ENCODE measurements at regions not wholly inside any gene's neighbourhood (a gene's known extent, or its start where the extent isn't known, plus 50 kb on each side); places are given as distances from the start of the nearest gene placed in this dataset.

- DNase-seq = no peak
These were observed 140.9 kb upstream of the UBL3 start for GRCh38 chr13:29991343-29991742.

- no peak for DNase-seq
These were observed 136.9 kb upstream of the UBL3 start for GRCh38 chr13:29987340-29987739.

- DNase-seq = no peak
These were observed 129.9 kb upstream of the UBL3 start for GRCh38 chr13:29980339-29980738.

GRCh38 chr13:29978211-29978610 lies 127.8 kb upstream of the UBL3 start:
- DNase-seq = no peak

GRCh38 chr13:29977476-29978120 lies 127.2 kb upstream of the UBL3 start:
- no peak for DNase-seq

- no peak for DNase-seq
These were observed 126.1 kb upstream of the UBL3 start for GRCh38 chr13:29976535-29976934.

GRCh38 chr13:29975283-29975682 lies 124.9 kb upstream of the UBL3 start:
- DNase-seq = no peak

GRCh38 chr13:29969286-29969685 lies 118.9 kb upstream of the UBL3 start:
- no peak for DNase-seq

GRCh38 chr13:29964181-29964845 lies 113.9 kb upstream of the UBL3 start:
- no peak for DNase-seq

GRCh38 chr13:29963089-29963488 lies 112.7 kb upstream of the UBL3 start:
- DNase-seq = no peak

- DNase-seq = no peak
These were observed 110.7 kb upstream of the UBL3 start for GRCh38 chr13:29961036-29961670.

- DNase-seq = no peak
These were observed 109.2 kb upstream of the UBL3 start for GRCh38 chr13:29959603-29960002.

GRCh38 chr13:29959086-29959485 lies 108.7 kb upstream of the UBL3 start:
- no peak for DNase-seq

- DNase-seq = peak; percentile 82
These were observed 108.1 kb upstream of the UBL3 start for GRCh38 chr13:29958476-29958875.

GRCh38 chr13:29957320-29957719 lies 106.9 kb upstream of the UBL3 start:
- peak; percentile 19 for DNase-seq

GRCh38 chr13:29956853-29957252 lies 106.4 kb upstream of the UBL3 start:
- DNase-seq = no peak

GRCh38 chr13:29955137-29955650 lies 104.8 kb upstream of the UBL3 start:
- no peak for DNase-seq

- DNase-seq = peak; percentile 7
These were observed 103.9 kb upstream of the UBL3 start for GRCh38 chr13:29954082-29955028.

GRCh38 chr13:29953542-29953941 lies 103.1 kb upstream of the UBL3 start:
- DNase-seq = no peak

- no peak for DNase-seq
These were observed 101.8 kb upstream of the UBL3 start for GRCh38 chr13:29952245-29952644.

- DNase-seq = no peak
These were observed 98.4 kb upstream of the UBL3 start for GRCh38 chr13:29948791-29949190.

- DNase-seq = no peak
These were observed 97.8 kb upstream of the UBL3 start for GRCh38 chr13:29948244-29948643.

GRCh38 chr13:29947839-29948238 lies 97.4 kb upstream of the UBL3 start:
- no peak for DNase-seq

Data from DMS79 treated with DMSO at 0.1 percent for 48 hours (cell line).